Esophagus (tissue), 2 donors: ENCODE measurements at regions not wholly inside any gene's neighbourhood (a gene's known extent, or its start where the extent isn't known, plus 50 kb on each side); places are given as distances from the start of the nearest gene placed in this dataset.

ENCODE experiments used
- H3K27ac ChIP-seq, 2 donors: one replicate each; pipeline ENCODE4 v1.5.1; 2013; ENCODE audit warnings: low read depth in 2 of 2, mild to moderate bottlenecking in 2 of 2, inconsistent platforms in 1 of 2, low read length in 1 of 2, moderate library complexity in 1 of 2
- H3K27me3 ChIP-seq, 2 donors: one replicate each; pipeline ENCODE4 v1.6.1; 2013; ENCODE audit warnings: low read length in 2 of 2, control low read depth in 1 of 2, mild to moderate bottlenecking in 1 of 2; ENCODE audit not compliant: insufficient read depth in 2 of 2, control insufficient read depth in 1 of 2
- H3K36me3 ChIP-seq, 2 donors: one replicate each; pipeline ENCODE4 v1.6.1; 2013; ENCODE audit warnings: low read length in 1 of 2; ENCODE audit not compliant: control insufficient read depth in 2 of 2, insufficient read depth in 2 of 2
- H3K4me1 ChIP-seq, 2 donors: one replicate each; pipeline ENCODE4 v1.6.1; 2013; ENCODE audit warnings: low read length in 1 of 2; ENCODE audit not compliant: control insufficient read depth in 2 of 2, insufficient read depth in 2 of 2
- H3K4me3 ChIP-seq, 2 donors: one replicate each; pipeline ENCODE4 v1.5.1; 2013; ENCODE audit warnings: low read length in 2 of 2, mild to moderate bottlenecking in 2 of 2, low read depth in 1 of 2, moderate library complexity in 1 of 2
- H3K9me3 ChIP-seq, 2 donors: one replicate each; pipeline ENCODE4 v1.6.1; 2013; ENCODE audit warnings: mild to moderate bottlenecking in 2 of 2, low read depth in 1 of 2, low read length in 1 of 2, moderate library complexity in 1 of 2; ENCODE audit not compliant: control insufficient read depth in 2 of 2, insufficient read depth in 1 of 2
- WGBS, 2 donors: extraction: QIAGEN DNeasy Blood & Tissue Kit; methylation state at CpG; one replicate each; pipeline ENCODE4 v1.1.7; 2013; 5-methylcytosine and 5-hydroxymethylcytosine counted together
- donor health status: healthy with polysubstance abuse.
- donor health status: Bipolar disorder and iron deficiency.

DNA sequence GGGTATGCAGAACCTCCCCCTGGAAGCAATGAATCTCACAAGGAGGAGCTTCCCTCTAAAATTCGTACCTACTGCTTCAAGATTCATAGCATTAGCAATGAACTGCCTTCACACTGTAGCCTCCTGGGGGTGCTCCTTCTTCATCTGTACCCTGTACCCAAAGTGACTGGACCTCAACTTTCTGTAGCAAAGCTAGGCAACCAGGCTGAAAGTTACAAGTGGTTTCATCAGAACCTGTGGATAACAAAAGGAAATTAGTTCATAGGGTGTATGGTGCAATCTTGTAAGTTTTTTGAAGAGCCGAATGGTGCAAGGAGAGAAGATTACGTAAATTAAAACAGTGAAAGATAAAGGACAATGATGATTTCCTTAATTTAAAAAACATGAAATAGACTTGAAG lies 1541.7 kb upstream of the FLRT2 start:
- Histone ChIP-seq H3K27me3 (no peaks in the 10 kb centered on the region), H3K4me3 (no peak overlapping the region), H3K36me3 (no peaks in the 10 kb centered on the region), H3K27ac (no peak overlapping the region), H3K9me3 (no peaks in the 10 kb centered on the region), H3K4me1 (no peaks in the 10 kb centered on the region)
- 79 to 81% methylated on average over 3 of the region's 3 CpGs for WGBS, 2 donors

DNA sequence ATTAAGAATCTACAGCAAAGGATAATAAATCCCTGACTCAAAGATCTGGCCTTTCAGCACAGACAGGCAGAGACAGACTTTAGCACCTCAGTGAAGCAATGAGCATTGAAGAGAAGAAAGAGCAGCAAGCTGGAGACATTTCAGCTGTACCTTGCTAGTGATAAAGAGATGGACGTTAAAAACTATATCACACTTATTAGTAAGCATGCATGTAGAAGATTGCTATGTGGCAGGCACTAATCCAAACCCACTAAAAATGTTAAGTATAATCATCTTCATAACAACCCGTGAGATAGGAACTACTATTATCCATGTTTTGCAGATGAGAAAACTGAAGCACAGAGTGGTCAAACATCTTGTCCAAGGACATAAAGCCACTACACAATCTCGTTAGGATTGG lies 1538.3 kb upstream of the FLRT2 start:
- H3K27ac ChIP-seq: no peak overlapping the region
- H3K27me3 ChIP-seq: no peaks in the 10 kb centered on the region
- no peaks in the 10 kb centered on the region for H3K36me3 ChIP-seq
- no peaks in the 10 kb centered on the region for H3K9me3 ChIP-seq
- H3K4me3 ChIP-seq: no peak overlapping the region
- no peaks in the 10 kb centered on the region for H3K4me1 ChIP-seq
- 85 to 87% methylated on average over 3 of the region's 3 CpGs for WGBS, 2 donors

DNA sequence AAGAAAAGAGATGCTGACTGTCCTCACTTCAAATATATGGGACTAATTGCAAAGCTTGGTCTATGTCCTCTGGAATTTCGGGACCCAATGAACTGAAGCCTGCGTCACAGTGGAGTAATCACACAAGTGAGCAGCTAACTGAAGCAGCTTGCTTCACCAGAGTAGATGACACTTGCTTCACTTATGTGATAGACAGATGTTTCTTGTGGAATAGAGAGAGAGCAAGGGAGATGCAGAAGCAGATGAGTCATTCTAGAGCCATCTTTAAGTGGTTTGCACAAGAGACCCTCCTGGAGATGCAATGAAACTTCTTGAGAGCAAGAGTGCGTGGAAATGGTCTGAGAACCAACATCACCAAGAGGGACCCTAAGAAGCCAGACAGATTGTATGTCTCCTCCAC lies 1537.1 kb upstream of the FLRT2 start:
- Histone ChIP-seq H3K36me3 (no peaks in the 10 kb centered on the region), H3K27ac (no peak overlapping the region), H3K27me3 (no peaks in the 10 kb centered on the region), H3K4me3 (no peak overlapping the region), H3K9me3 (no peaks in the 10 kb centered on the region), H3K4me1 (no peaks in the 10 kb centered on the region)
- WGBS, 2 donors: 89 to 93% methylated on average over 3 of the region's 3 CpGs

DNA sequence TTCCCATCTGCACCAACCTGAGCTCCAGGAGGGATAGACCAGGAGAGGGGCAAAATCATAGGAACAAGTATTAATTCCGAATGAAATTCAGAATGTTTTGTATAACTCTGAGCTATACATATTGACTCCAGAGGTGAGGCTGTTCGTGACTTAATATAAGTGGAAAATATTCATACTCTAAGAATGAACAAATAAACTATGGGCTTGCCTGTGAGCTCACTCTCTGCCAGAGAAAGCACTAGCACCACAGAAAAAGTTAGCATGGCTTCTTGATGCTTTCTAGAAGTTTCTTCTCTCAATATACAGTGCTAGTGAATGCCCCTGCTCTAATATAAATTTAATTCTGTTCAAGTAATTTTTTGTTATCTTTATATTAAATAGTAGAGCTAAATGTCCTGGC lies 1536.4 kb upstream of the FLRT2 start:
- Histone ChIP-seq H3K9me3 (no peaks in the 10 kb centered on the region), H3K4me1 (no peaks in the 10 kb centered on the region), H3K36me3 (no peaks in the 10 kb centered on the region), H3K27ac (no peak overlapping the region), H3K27me3 (no peaks in the 10 kb centered on the region), H3K4me3 (no peak overlapping the region)
- 84% methylated on average over 2 of the region's 2 CpGs for WGBS, 2 donors

- H3K4me1 ChIP-seq: no peaks in the 10 kb centered on the region
- H3K36me3 ChIP-seq: no peaks in the 10 kb centered on the region
- no peaks in the 10 kb centered on the region for H3K27me3 ChIP-seq
- 77 to 83% methylated on average over 2 of the region's 2 CpGs for WGBS, 2 donors
- no peaks in the 10 kb centered on the region for H3K9me3 ChIP-seq
- H3K4me3 ChIP-seq: no peak overlapping the region
- H3K27ac ChIP-seq: no peak overlapping the region
Measured at GRCh38 chr14:83994020-83994419, 1535.9 kb upstream of the FLRT2 start.

GRCh38 chr14:84001023-84001422 lies 1528.9 kb upstream of the FLRT2 start:
- Histone ChIP-seq H3K27me3 (no peaks in the 10 kb centered on the region), H3K4me1 (no peaks in the 10 kb centered on the region), H3K27ac (no peak overlapping the region), H3K4me3 (no peak overlapping the region), H3K9me3 (no peaks in the 10 kb centered on the region), H3K36me3 (no peaks in the 10 kb centered on the region)
- 91 to 94% methylated on average over 3 of the region's 3 CpGs for WGBS, 2 donors

- no peaks in the 10 kb centered on the region for H3K9me3 ChIP-seq
- no peaks in the 10 kb centered on the region for H3K36me3 ChIP-seq
- H3K27me3 ChIP-seq: no peaks in the 10 kb centered on the region
- no peak overlapping the region for H3K27ac ChIP-seq
- H3K4me1 ChIP-seq: no peaks in the 10 kb centered on the region
- no peak overlapping the region for H3K4me3 ChIP-seq
Measured at GRCh38 chr14:84003346-84003745, 1526.6 kb upstream of the FLRT2 start.

- Histone ChIP-seq H3K4me3 (no peak overlapping the region), H3K27ac (no peak overlapping the region), H3K4me1 (no peaks in the 10 kb centered on the region), H3K36me3 (no peaks in the 10 kb centered on the region), H3K27me3 (no peaks in the 10 kb centered on the region), H3K9me3 (no peaks in the 10 kb centered on the region)
- WGBS, 2 donors: 42 to 77% methylated on average over 3 of the region's 3 CpGs
Measured at GRCh38 chr14:84006643-84007155, 1523.2 kb upstream of the FLRT2 start.

DNA sequence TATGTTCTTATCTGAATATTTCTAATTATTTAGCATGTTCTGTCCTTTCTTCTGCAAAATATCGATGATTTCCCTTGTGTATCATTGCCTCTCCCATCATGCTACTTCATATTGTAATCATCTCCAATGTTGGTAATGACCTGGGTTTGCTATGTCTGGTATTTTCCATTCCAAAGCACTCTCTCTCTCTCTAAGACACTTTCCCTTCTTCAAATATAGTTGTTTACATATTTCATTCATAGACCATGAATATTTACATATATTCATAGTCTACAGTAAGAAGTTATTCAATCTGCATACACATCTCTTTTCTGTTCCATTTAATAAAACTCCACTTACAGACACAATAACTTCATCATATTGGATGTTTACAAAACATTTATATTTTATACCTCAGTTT lies 1516.5 kb upstream of the FLRT2 start:
- Histone ChIP-seq H3K27me3 (no peaks in the 10 kb centered on the region), H3K27ac (no peak overlapping the region), H3K4me3 (no peak overlapping the region), H3K36me3 (no peaks in the 10 kb centered on the region), H3K4me1 (no peaks in the 10 kb centered on the region), H3K9me3 (no peaks in the 10 kb centered on the region)
- WGBS, 2 donors: 75 to 90% methylated on average over 1 of the region's 1 CpG

- Histone ChIP-seq H3K27me3 (no peaks in the 10 kb centered on the region), H3K4me3 (no peak overlapping the region), H3K4me1 (no peaks in the 10 kb centered on the region), H3K27ac (no peak overlapping the region), H3K9me3 (no peaks in the 10 kb centered on the region), H3K36me3 (no peaks in the 10 kb centered on the region)
- WGBS, 2 donors: 49 to 51% methylated on average over 7 of the region's 7 CpGs
Measured at GRCh38 chr14:84017495-84017894, 1512.4 kb upstream of the FLRT2 start.
